ENCODE measurements at regions not wholly inside any gene's neighbourhood (a gene's known extent, or its start where the extent isn't known, plus 50 kb on each side); places are given as distances from the start of the nearest gene placed in this dataset.

DNA sequence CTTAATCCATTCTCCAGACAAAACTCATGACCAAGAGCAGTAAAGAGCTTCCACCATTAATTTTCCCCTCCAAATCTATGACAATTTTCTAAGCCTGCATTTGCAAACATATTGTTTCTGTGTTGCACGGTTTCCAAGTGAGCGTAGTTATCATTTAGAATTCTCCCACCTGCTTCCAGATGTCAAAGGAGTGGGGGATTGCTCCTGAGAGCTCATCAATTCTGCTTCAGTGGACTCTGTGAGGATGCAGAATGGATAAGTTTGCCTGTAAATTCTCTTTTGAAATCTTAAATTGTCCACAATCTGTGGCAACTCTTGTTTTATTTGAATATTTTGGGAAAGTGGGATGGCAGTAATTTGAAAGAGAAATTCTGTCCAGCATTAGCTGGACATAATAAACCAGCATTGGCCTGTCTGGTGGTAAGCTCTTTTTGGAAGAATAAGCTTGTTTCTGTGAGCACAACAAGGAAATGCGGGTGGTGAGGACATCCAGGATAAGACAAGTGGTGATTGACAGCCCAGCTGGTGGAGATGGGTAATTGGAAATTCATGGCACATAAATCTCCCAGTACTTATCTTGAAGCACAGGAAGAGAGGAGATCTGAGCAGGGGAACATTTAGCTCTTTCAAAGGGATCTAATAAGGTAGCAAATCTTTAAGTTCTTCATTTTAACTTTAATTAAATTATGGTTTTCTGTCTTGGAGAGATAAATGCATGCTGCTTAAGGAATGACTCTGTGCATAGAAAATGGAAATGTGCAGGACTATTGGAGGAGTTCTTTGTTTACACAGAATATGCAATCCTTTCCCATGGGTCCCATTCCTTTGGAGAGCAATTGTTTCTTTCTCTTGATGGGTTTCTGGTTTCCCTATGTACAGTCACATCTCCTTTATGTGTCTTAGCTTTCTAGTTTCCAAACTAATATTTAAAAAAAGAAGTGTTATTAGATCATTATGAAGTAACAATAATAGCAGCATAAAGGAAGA is 73.2 kb downstream of the FAT3 start:
- H2AFZ ChIP-seq (ENCODE audit: low read length): no peak overlapping the region
- H2BK5ac ChIP-seq (ENCODE audit: insufficient read length, low read length): no peak overlapping the region
- H2BK20ac ChIP-seq (ENCODE audit: low read depth, low read length, poor library complexity, severe bottlenecking): no peak overlapping the region
- H3K27me3 Mint-ChIP-seq (ENCODE audit: low read depth): no peaks in the 10 kb centered on the region
- H3K23ac ChIP-seq (ENCODE audit: insufficient read length, low read depth, low read length): no peak overlapping the region
- H3K4me3 Mint-ChIP-seq: no peak overlapping the region
- H3K4me1 ChIP-seq (ENCODE audit: insufficient read depth, low read length): peaks cover 9% of the 10 kb centered on the region; the same call in 1 of the 2 replicates
- no peak overlapping the region; a peak in 1 of 7 replicates for H3K27ac Mint-ChIP-seq
- H2BK12ac ChIP-seq (ENCODE audit: insufficient read length, low read depth, low read length): no peak overlapping the region
- H3K27ac ChIP-seq (ENCODE audit: insufficient read length, low read depth, low read length): no peak overlapping the region
- no peak overlapping the region for H3K18ac ChIP-seq (ENCODE audit: insufficient read length, low read depth, low read length)
- no peak overlapping the region for H4K5ac ChIP-seq (ENCODE audit: insufficient read length, low read depth, low read length)
- peaks cover 11 to 25% of the 10 kb centered on the region in 2 experiments for H3K4me1 Mint-ChIP-seq
- no peaks in the 10 kb centered on the region for H3K9me3 ChIP-seq (ENCODE audit: control insufficient read depth, low read depth, low read length)
- H4K8ac ChIP-seq (replicated peaks; ENCODE audit: insufficient read length, low read depth, low read length): no peak overlapping the region
- H3K14ac ChIP-seq (ENCODE audit: insufficient read depth, low read length): no peak overlapping the region
- no peak overlapping the region for H3K9ac ChIP-seq (ENCODE audit: extremely low read depth, insufficient read length, low read length)
- DNase-seq: no peak
- no peak overlapping the region for H2BK15ac ChIP-seq (ENCODE audit: low read depth, low read length)
- no peaks in the 10 kb centered on the region for H4K20me1 ChIP-seq (ENCODE audit: control insufficient read depth, insufficient read depth, insufficient read length)
- H3K79me1 ChIP-seq (ENCODE audit: insufficient read depth, low read depth, low read length, poor library complexity, severe bottlenecking): no peaks in the 10 kb centered on the region
- no peak overlapping the region for H4K91ac ChIP-seq (ENCODE audit: insufficient read length, low read depth, low read length)
- no peak overlapping the region for H2BK120ac ChIP-seq (ENCODE audit: low read depth, low read length, poor library complexity, severe bottlenecking)
- H3K27me3 ChIP-seq (ENCODE audit: insufficient read depth, low read length): no peaks in the 10 kb centered on the region
- no peak overlapping the region for H3K56ac ChIP-seq (ENCODE audit: insufficient read length, low read depth, low read length)
- H3K4me2 ChIP-seq (ENCODE audit: insufficient read depth, insufficient read length, low read length): no peak overlapping the region
- H3T11ph ChIP-seq (ENCODE audit: low read length): no peak overlapping the region
- no peak overlapping the region for H3K4ac ChIP-seq (ENCODE audit: low read depth, low read length)
- no CpG with 5 or more reads among the region's 3 CpGs for WGBS (ENCODE audit: extremely low coverage, insufficient read length, low lambda C conversion rate)
- TF ChIP-seq, protein P1, sequence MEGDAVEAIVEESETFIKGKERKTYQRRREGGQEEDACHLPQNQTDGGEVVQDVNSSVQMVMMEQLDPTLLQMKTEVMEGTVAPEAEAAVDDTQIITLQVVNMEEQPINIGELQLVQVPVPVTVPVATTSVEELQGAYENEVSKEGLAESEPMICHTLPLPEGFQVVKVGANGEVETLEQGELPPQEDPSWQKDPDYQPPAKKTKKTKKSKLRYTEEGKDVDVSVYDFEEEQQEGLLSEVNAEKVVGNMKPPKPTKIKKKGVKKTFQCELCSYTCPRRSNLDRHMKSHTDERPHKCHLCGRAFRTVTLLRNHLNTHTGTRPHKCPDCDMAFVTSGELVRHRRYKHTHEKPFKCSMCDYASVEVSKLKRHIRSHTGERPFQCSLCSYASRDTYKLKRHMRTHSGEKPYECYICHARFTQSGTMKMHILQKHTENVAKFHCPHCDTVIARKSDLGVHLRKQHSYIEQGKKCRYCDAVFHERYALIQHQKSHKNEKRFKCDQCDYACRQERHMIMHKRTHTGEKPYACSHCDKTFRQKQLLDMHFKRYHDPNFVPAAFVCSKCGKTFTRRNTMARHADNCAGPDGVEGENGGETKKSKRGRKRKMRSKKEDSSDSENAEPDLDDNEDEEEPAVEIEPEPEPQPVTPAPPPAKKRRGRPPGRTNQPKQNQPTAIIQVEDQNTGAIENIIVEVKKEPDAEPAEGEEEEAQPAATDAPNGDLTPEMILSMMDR (conservative IDR thresholded peaks at IDR 0.05): no peak
- no peak overlapping the region for H2AK5ac ChIP-seq (ENCODE audit: insufficient read length, low read length)
- H3K79me2 ChIP-seq (ENCODE audit: insufficient read depth, low read length): peaks cover 4% of the 10 kb centered on the region; the same call in 1 of the 2 replicates
- H3K36me3 Mint-ChIP-seq (ENCODE audit: insufficient read depth in 1 of 3, low read depth in 3 of 3): peaks cover 0 to 2% (median 0%) of the 10 kb centered on the region in 3 experiments; a peak in 3 of 7 replicates
- H3K23me2 ChIP-seq (ENCODE audit: insufficient read length, low read depth, low read length, poor library complexity, severe bottlenecking): no peaks in the 10 kb centered on the region
- H3K9me3 Mint-ChIP-seq: no peaks in the 10 kb centered on the region
